KMS-11 (cell line): ENCODE measurements at regions not wholly inside any gene's neighbourhood (a gene's known extent, or its start where the extent isn't known, plus 50 kb on each side); places are given as distances from the start of the nearest gene placed in this dataset.

Experiments
- H2AFZ ChIP-seq: fragments of 200-600 bp; sonication (generic); 2 replicates; pipeline ENCODE4 v1.6.1; 2016; ENCODE audit warnings: antibody characterized with exemption, mixed run types, low read depth
- H3K27ac ChIP-seq: fragments of 200-600 bp; sonication (generic); 2 replicates; pipeline ENCODE4 v1.6.1; 2016; ENCODE audit warnings: mild to moderate bottlenecking, mixed run types
- H3K27me3 ChIP-seq: fragments of 200-600 bp; sonication (generic); 2 replicates; pipeline ENCODE4 v1.6.1; 2017; ENCODE audit warnings: mild to moderate bottlenecking, low read depth, mixed run types, moderate library complexity; ENCODE audit not compliant: insufficient read depth
- H3K36me3 ChIP-seq: fragments of 200-600 bp; sonication (generic); 2 replicates; pipeline ENCODE4 v1.6.1; 2017; ENCODE audit warnings: mild to moderate bottlenecking, mixed run types; ENCODE audit not compliant: insufficient read depth
- H3K4me1 ChIP-seq: fragments of 200-600 bp; sonication (generic); 2 replicates; pipeline ENCODE4 v1.6.1; 2016; ENCODE audit warnings: mild to moderate bottlenecking, low read depth, mixed run types; ENCODE audit not compliant: poor library complexity, severe bottlenecking
- H3K4me2 ChIP-seq: fragments of 200-600 bp; sonication (generic); 2 replicates; pipeline ENCODE4 v1.7.0; 2016; ENCODE audit warnings: mild to moderate bottlenecking, mixed run types
- H3K4me3 ChIP-seq: fragments of 200-600 bp; sonication (generic); IDR thresholded peaks from 2 replicates; pipeline ENCODE4 v1.6.1; 2017; ENCODE audit warnings: low read depth, low read length, mixed read lengths; ENCODE audit not compliant: insufficient read depth
- H3K79me2 ChIP-seq: fragments of 200-600 bp; sonication (generic); 2 replicates; pipeline ENCODE4 v1.6.1; 2016; ENCODE audit warnings: low read depth, mixed run types; ENCODE audit not compliant: insufficient read depth
- H3K9ac ChIP-seq: fragments of 200-600 bp; sonication (generic); 2 replicates; pipeline ENCODE4 v1.6.1; 2016; ENCODE audit warnings: mild to moderate bottlenecking, mixed run types
- H4K20me1 ChIP-seq: fragments of 200-600 bp; sonication (generic); 2 replicates; pipeline ENCODE4 v1.6.1; 2016; ENCODE audit warnings: mild to moderate bottlenecking, mixed run types; ENCODE audit not compliant: insufficient read depth
- TF ChIP-seq, protein P1 (sequence below): fragments of 200-600 bp; sonication (generic); conservative IDR thresholded peaks from 2 replicates; pipeline ENCODE4 v1.6.1; 2017; ENCODE audit warnings: low read depth, mild to moderate bottlenecking, antibody characterized with exemption, low read length, moderate library complexity, mixed read lengths

- H3K27me3 ChIP-seq = no peaks in the 10 kb centered on the region; the same call in 1 of the 2 replicates
- H3K9ac ChIP-seq = no peak overlapping the region
- no peaks in the 10 kb centered on the region for H3K4me1 ChIP-seq
- no peaks in the 10 kb centered on the region for H3K36me3 ChIP-seq
- H3K79me2 ChIP-seq = no peaks in the 10 kb centered on the region
- no peak overlapping the region for H2AFZ ChIP-seq
- H3K4me2 ChIP-seq = no peak overlapping the region
- H3K27ac ChIP-seq = no peak overlapping the region
- no peak overlapping the region for H3K4me3 ChIP-seq
- no peaks in the 10 kb centered on the region for H4K20me1 ChIP-seq
- TF ChIP-seq, protein P1, sequence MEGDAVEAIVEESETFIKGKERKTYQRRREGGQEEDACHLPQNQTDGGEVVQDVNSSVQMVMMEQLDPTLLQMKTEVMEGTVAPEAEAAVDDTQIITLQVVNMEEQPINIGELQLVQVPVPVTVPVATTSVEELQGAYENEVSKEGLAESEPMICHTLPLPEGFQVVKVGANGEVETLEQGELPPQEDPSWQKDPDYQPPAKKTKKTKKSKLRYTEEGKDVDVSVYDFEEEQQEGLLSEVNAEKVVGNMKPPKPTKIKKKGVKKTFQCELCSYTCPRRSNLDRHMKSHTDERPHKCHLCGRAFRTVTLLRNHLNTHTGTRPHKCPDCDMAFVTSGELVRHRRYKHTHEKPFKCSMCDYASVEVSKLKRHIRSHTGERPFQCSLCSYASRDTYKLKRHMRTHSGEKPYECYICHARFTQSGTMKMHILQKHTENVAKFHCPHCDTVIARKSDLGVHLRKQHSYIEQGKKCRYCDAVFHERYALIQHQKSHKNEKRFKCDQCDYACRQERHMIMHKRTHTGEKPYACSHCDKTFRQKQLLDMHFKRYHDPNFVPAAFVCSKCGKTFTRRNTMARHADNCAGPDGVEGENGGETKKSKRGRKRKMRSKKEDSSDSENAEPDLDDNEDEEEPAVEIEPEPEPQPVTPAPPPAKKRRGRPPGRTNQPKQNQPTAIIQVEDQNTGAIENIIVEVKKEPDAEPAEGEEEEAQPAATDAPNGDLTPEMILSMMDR = no peak
These were observed 378.3 kb downstream of the BRD1 start for GRCh38 chr22:49449377-49449776.

DNA sequence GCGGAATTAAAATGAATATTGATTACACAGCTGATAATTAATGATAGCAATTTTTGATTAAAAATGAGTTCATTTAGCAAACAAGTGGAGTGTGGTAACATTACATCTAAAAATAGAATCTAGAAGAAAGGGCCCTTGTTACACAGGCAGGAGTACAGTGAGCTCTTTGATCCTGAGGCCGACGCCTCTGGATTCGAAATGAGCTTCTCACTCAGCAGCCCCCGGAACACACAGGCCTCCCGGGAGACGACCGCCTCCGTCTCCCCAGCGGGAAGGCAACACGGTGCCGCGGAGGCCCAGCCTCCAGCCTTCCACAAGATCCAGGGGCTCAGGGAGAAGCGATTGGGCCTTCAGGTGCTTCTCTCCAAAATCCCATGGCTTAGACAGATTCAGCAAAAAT, 379.1 kb downstream of the BRD1 start:
- H3K27me3 ChIP-seq = no peaks in the 10 kb centered on the region; the same call in 1 of the 2 replicates
- no peak overlapping the region for H3K4me2 ChIP-seq
- no peak overlapping the region for H3K4me3 ChIP-seq
- TF ChIP-seq, protein P1 = no peak
- no peaks in the 10 kb centered on the region for H3K79me2 ChIP-seq
- H4K20me1 ChIP-seq = no peaks in the 10 kb centered on the region
- H2AFZ ChIP-seq = no peak overlapping the region
- H3K9ac ChIP-seq = no peak overlapping the region
- no peaks in the 10 kb centered on the region for H3K4me1 ChIP-seq
- no peak overlapping the region for H3K27ac ChIP-seq
- H3K36me3 ChIP-seq = no peaks in the 10 kb centered on the region

GRCh38 chr22:49447837-49448236, 379.8 kb downstream of the BRD1 start:
- no peak overlapping the region for H3K4me3 ChIP-seq
- no peak overlapping the region for H3K4me2 ChIP-seq
- H3K27me3 ChIP-seq = no peaks in the 10 kb centered on the region; the same call in 1 of the 2 replicates
- no peak overlapping the region for H3K27ac ChIP-seq
- no peak overlapping the region for H2AFZ ChIP-seq
- TF ChIP-seq, protein P1 = no peak
- H3K9ac ChIP-seq = no peak overlapping the region
- no peaks in the 10 kb centered on the region for H3K36me3 ChIP-seq
- no peaks in the 10 kb centered on the region for H4K20me1 ChIP-seq
- no peaks in the 10 kb centered on the region for H3K79me2 ChIP-seq
- H3K4me1 ChIP-seq = no peaks in the 10 kb centered on the region

DNA sequence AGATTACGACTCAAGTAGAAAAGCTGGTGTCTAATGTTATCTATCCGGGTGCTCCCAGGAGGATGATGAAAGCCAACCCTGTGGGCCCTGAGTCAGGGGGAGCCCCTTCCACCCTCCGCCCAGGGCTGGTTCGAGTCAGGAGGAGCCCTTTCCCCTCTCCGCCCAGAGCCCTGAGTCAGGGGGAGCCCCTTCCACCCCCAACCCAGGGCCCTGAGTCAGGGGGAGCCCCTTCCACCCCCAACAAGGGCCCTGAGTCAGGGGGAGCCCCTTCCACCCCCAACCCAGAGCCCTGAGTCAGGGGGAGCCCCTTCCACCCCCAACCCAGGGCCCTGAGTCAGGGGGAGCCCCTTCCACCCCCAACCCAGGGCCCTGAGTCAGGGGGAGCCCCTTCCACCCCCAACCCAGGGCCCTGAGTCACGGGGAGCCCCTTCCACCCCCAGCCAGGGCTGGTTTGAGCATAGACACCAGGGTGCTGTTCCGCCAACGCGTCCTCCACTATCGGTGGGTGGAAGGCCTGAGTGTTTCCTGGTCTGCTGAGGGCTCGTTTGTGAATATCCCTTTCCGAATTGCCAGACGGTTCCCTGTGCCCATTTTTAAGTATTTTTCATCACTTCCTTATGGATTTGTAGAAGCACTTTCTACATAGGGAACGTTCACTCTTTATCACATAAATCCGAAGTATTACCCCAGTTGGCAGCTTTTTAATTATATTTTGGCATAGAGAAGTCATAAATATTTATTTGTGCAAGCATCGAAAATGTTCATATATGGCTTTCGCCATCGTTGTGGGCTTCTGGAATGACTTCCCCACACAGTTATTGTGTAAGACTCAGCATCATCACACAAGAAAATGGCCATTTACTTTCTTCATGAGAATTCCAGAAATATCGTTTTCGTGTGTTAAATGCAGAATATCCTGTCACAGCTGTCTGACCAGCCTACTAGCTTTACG, 380.6 kb downstream of the BRD1 start:
- H3K27me3 ChIP-seq = peaks cover 6% of the 10 kb centered on the region; the same call in 1 of the 2 replicates

More for the DNA sequence above, 380.6 kb downstream of the BRD1 start:
- Histone ChIP-seq H2AFZ (no peak overlapping the region), H3K4me2 (no peak overlapping the region), H3K9ac (no peak overlapping the region), H3K4me3 (no peak overlapping the region), H3K27ac (no peak overlapping the region), H3K36me3 (no peaks in the 10 kb centered on the region), H3K79me2 (no peaks in the 10 kb centered on the region), H4K20me1 (no peaks in the 10 kb centered on the region), H3K4me1 (no peaks in the 10 kb centered on the region)
- TF ChIP-seq, protein P1 = no peak
